ENCODE measurements at regions not wholly inside any gene's neighbourhood (a gene's known extent, or its start where the extent isn't known, plus 50 kb on each side); places are given as distances from the start of the nearest gene placed in this dataset.

GRCh38 chr18:52009958-52010357 lies 330.0 kb upstream of the DCC start (continued):
- no peak for TF ChIP-seq USF1 (IDR thresholded peaks at IDR 0.05; ENCODE audit: borderline replicate concordance, extremely low read length, insufficient read depth, low read depth, low read length)
- TF ChIP-seq SREBF2 (IDR thresholded peaks at IDR 0.05; ENCODE audit: low read length) = no peak
- TF ChIP-seq BACH1 (IDR thresholded peaks at IDR 0.05; ENCODE audit: borderline replicate concordance) = no peak
- TF ChIP-seq E2F4 (IDR thresholded peaks at IDR 0.05; ENCODE audit: low read depth, low read length) = no peak
- TF ChIP-seq EED (IDR thresholded peaks at IDR 0.05; ENCODE audit: low read depth) = no peak
- no peak for TF ChIP-seq ZNF217 (IDR thresholded peaks at IDR 0.05)
- TF ChIP-seq, protein P1, sequence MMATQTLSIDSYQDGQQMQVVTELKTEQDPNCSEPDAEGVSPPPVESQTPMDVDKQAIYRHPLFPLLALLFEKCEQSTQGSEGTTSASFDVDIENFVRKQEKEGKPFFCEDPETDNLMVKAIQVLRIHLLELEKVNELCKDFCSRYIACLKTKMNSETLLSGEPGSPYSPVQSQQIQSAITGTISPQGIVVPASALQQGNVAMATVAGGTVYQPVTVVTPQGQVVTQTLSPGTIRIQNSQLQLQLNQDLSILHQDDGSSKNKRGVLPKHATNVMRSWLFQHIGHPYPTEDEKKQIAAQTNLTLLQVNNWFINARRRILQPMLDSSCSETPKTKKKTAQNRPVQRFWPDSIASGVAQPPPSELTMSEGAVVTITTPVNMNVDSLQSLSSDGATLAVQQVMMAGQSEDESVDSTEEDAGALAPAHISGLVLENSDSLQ (IDR thresholded peaks at IDR 0.05) = no peak
- TF ChIP-seq MTA2 (IDR thresholded peaks at IDR 0.05; ENCODE audit: low read depth) = peak; percentile 78
- no peak for TF ChIP-seq NFIC (IDR thresholded peaks at IDR 0.05; ENCODE audit: low read depth, low read length)
- TF ChIP-seq LARP7 (IDR thresholded peaks at IDR 0.05) = no peak
- no peak for TF ChIP-seq TAF1 (IDR thresholded peaks at IDR 0.05; ENCODE audit: borderline replicate concordance, low read depth, low read length)
- no peak for TF ChIP-seq ZNF622 (IDR thresholded peaks at IDR 0.05)
- no peak for TF ChIP-seq POLR2AphosphoS5 (IDR thresholded peaks at IDR 0.05; ENCODE audit: low read length)
- no peak for TF ChIP-seq RAD21 (IDR thresholded peaks at IDR 0.05; ENCODE audit: insufficient read depth, low read depth, low read length)
- TF ChIP-seq DPF2 (IDR thresholded peaks at IDR 0.05) = peak; percentile 50; the same call in 1 of the 2 replicates
- TF ChIP-seq IRF4 (IDR thresholded peaks at IDR 0.05; ENCODE audit: low read depth, low read length) = no peak
- TF ChIP-seq YY1 (IDR thresholded peaks at IDR 0.05; ENCODE audit: low read depth, low read length) = no peak
- TF ChIP-seq IKZF2 (IDR thresholded peaks at IDR 0.05) = peak; percentile 58 to 73; a peak in 3 of 4 replicates
- no peak for TF ChIP-seq HDGF (IDR thresholded peaks at IDR 0.05)
- TF ChIP-seq ATF7 (IDR thresholded peaks at IDR 0.05; ENCODE audit: low read depth) = no peak
- TF ChIP-seq RUNX3 (IDR thresholded peaks at IDR 0.05; ENCODE audit: low read length) = no peak
- TF ChIP-seq CEBPB (IDR thresholded peaks at IDR 0.05; ENCODE audit: borderline replicate concordance in 1 of 2, low read depth in 2 of 2, low read length in 2 of 2) = no peak
- TF ChIP-seq POU2F2 (IDR thresholded peaks at IDR 0.05; ENCODE audit: borderline replicate concordance, low read depth, low read length) = no peak
- no peak for TF ChIP-seq SMAD5 (IDR thresholded peaks at IDR 0.05; ENCODE audit: low read depth)
- no peak for TF ChIP-seq BCL11A (IDR thresholded peaks at IDR 0.05; ENCODE audit: low read depth, low read length)
- TF ChIP-seq CHD4 (IDR thresholded peaks at IDR 0.05) = no peak
- TF ChIP-seq IKZF1 (conservative IDR thresholded peaks at IDR 0.05) = peak; percentile 46; the same call in 1 of the 2 replicates
- no peak for TF ChIP-seq STAT1 (conservative IDR thresholded peaks at IDR 0.05)
- TF ChIP-seq SIX5 (IDR thresholded peaks at IDR 0.05; ENCODE audit: low read depth, low read length, severe bottlenecking) = no peak
- TF ChIP-seq, protein P2, sequence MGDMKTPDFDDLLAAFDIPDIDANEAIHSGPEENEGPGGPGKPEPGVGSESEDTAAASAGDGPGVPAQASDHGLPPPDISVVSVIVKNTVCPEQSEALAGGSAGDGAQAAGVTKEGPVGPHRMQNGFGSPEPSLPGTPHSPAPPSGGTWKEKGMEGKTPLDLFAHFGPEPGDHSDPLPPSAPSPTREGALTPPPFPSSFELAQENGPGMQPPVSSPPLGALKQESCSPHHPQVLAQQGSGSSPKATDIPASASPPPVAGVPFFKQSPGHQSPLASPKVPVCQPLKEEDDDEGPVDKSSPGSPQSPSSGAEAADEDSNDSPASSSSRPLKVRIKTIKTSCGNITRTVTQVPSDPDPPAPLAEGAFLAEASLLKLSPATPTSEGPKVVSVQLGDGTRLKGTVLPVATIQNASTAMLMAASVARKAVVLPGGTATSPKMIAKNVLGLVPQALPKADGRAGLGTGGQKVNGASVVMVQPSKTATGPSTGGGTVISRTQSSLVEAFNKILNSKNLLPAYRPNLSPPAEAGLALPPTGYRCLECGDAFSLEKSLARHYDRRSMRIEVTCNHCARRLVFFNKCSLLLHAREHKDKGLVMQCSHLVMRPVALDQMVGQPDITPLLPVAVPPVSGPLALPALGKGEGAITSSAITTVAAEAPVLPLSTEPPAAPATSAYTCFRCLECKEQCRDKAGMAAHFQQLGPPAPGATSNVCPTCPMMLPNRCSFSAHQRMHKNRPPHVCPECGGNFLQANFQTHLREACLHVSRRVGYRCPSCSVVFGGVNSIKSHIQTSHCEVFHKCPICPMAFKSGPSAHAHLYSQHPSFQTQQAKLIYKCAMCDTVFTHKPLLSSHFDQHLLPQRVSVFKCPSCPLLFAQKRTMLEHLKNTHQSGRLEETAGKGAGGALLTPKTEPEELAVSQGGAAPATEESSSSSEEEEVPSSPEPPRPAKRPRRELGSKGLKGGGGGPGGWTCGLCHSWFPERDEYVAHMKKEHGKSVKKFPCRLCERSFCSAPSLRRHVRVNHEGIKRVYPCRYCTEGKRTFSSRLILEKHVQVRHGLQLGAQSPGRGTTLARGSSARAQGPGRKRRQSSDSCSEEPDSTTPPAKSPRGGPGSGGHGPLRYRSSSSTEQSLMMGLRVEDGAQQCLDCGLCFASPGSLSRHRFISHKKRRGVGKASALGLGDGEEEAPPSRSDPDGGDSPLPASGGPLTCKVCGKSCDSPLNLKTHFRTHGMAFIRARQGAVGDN (IDR thresholded peaks at IDR 0.05) = peak; percentile 58; the same call in 1 of the 2 replicates

Data from GM12878 (cell line).